ENCODE measurements at regions not wholly inside any gene's neighbourhood (a gene's known extent, or its start where the extent isn't known, plus 50 kb on each side); places are given as distances from the start of the nearest gene placed in this dataset.

- TF ChIP-seq CTCF (IDR thresholded peaks at IDR 0.05) (no peak), ZFX (IDR thresholded peaks at IDR 0.05; ENCODE audit: borderline replicate concordance) (no peak)
Measured at GRCh38 chr12:58396239-58396638, 454.9 kb downstream of the ATP23 start.
